VCaP (cell line): ENCODE measurements at regions not wholly inside any gene's neighbourhood (a gene's known extent, or its start where the extent isn't known, plus 50 kb on each side); places are given as distances from the start of the nearest gene placed in this dataset.

Experiments used
- H3K27ac ChIP-seq: fragments of 450-650 bp; 2 replicates; pipeline ENCODE4 v1.5.1; 2017
- CTCF ChIP-seq: fragments of 450-650 bp; conservative IDR thresholded peaks from 2 replicates; pipeline ENCODE4 v1.5.1; 2017; ENCODE audit warnings: mild to moderate bottlenecking, moderate library complexity

DNA sequence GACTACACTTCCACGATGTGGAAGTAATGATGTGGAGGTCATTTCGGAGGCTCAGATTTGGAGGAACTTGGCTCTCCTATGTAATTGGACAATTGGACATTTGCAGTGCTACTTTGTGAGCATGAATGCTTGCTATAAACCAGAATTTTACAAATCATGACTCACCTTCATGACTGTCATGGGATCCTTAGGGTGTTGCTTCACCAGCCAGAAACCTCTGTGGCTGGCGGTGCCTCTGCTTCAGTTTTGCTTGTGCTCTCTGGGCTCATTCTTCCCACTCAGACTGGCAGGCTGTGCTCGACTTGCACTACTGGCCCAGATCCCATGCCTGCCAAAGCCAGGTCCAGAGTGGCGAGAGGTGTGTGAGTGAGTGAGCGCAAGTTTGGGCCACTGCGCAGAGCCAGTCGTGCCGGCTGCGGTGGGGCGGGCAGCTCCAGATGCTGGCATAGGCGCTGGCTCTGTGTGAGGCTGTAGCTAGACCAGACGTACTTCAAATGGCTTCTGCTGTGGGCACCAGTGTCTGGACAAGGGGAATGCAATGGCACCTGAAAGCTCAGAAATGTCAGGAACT is 387.8 kb downstream of the AEBP2 start:
- H3K27ac ChIP-seq = no peak overlapping the region
- no peak for TF ChIP-seq CTCF

DNA sequence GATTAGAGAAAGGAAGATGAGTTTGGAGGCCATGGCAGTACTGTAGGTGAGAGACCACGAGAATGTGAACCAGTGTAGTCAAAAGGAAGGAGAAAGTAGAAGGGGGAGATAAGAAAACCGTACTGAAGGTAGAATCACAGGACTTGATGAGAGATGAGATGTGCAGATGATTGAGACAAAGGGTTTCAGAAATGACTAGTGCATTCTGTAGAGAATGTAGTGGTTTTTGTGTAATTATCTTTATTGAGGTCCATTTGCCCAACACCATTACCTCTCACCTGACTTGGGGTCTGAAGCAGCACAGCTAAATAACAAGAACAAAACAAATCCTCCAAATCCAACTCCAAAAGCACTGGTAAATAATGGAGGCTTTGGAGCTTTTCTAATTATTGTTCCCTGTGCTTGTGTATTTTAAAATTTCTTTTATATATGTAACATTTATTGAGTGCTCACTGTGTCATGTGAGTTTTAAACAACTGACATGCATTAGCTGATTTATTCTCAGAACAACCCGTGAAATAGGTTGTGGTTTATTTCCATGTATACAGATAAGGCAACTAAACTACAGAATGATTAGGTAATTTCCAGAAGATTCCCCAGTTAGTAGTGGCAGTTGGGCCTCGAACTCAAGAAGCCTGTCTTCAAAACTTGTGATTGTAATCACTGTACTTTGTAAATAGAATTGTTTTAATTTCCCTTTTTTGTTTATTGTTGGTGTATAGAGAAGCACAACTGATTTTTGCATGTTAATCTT is 390.0 kb downstream of the AEBP2 start:
- TF ChIP-seq CTCF = no peak
- no peak overlapping the region for H3K27ac ChIP-seq

- no peak overlapping the region for H3K27ac ChIP-seq
- TF ChIP-seq CTCF = no peak
Observed at GRCh38 chr12:19830446-19830845, 391.2 kb downstream of the AEBP2 start.

DNA sequence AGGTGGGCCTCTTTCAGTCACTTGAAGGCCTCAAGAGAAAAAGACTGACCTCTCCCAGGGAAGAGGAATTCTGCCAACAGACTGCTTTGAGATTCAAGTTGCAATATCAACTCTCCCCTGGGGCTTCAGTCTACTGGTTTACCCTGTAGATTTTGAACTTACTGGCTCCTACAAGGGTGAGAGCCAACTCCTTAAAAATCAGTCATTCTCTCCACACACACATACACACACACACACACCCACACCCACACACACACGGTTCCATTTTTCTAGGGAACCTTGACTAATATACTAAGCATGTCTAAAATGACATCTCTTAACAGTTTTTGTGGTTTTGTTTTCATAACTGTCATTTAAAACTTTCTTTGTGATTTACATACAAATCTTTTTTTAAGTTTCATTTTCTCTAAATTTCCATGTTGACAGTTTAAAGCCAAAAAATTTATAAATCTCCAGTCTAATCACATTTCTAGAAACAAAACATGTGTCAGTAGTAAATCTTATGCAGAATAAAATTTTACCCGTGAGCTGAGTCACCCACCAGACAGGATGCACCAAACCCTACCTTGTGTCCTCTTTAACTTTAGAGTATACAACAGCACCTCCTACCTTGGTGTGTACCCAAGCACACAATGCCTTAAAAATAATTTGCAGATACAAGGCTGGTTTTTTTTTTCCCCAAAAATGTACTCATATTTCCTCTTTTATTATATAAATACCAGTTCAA is 394.6 kb downstream of the AEBP2 start:
- no peak overlapping the region for H3K27ac ChIP-seq

DNA sequence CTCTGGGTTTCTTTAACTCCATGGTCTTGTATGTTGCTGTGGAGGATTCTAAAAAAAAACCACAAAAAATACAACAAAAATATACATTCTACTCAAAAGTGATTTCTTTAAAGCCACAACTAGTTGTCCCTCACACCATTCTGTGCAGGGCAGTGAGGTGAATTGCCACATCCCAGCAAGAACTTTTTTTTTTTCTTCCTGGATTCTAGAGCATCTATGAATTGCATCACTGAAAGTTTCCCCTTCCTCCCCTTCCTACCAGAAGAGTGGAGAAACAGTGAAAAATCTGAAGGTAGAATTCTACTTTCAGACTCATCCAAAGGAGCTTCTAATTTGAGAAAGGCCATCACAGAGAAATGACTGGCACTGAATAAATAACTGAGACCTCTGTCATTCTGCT is 395.3 kb downstream of the AEBP2 start:
- no peak overlapping the region for H3K27ac ChIP-seq
- no peak for TF ChIP-seq CTCF

More for the DNA sequence above, 394.6 kb downstream of the AEBP2 start:
- no peak for TF ChIP-seq CTCF

DNA sequence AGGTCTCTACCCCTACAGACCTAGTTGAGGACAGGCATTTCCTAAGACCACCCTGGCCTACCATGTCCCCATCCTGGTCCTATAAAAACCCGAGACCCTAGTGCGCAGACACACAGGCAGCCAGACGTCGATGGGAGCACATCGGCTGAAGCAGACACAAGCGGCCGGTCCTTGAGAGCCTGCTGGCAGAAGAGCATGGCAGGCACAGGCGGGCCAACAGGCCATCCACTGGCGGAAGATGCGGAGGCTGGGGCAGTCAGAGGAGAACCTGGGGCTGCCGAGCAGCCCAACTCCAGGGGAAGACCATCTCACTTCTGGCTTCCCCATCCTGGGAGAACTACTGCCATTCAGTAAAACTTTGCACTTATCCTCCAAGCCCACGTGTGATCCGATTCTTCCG is 396.8 kb downstream of the AEBP2 start:
- TF ChIP-seq CTCF = no peak
- H3K27ac ChIP-seq = no peak overlapping the region

DNA sequence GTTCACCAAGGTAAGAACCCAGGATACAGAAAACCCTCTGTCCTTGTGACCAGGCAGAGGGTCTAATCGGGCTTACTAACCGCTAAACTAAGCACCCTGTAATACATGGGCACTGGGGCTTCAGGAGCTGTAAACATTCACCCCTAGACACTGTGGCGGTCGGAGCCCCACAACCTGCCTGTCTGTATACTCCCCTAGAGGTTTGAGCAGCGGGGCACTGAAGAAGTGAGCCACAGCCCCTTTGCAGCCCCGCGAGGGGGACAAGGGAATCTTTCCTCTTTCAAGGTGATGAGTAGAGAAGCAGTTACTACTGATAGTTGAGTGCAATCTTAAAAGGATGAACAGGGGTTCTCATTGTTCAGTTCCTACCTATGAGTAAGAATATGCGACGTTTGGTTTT is 397.2 kb downstream of the AEBP2 start:
- no peak overlapping the region for H3K27ac ChIP-seq
- no peak for TF ChIP-seq CTCF
